Activated CD4-positive, alpha-beta memory T cell treated with anti-CD3 and anti-CD28 coated beads for 36 hours (primary cell): ENCODE measurements at regions not wholly inside any gene's neighbourhood (a gene's known extent, or its start where the extent isn't known, plus 50 kb on each side); places are given as distances from the start of the nearest gene placed in this dataset.

ENCODE experiments used
- CTCF ChIA-PET: fragments of 350-600 bp; sonication (Branson Sonifier 250); formaldehyde crosslinking; loops from one replicate; lab custom pipeline; 2021; ENCODE audit warnings: antibody characterized with exemption, inconsistent platforms; lab: Charles Lee
- POLR2A ChIA-PET: fragments of 350-600 bp; sonication (Branson Sonifier 250); formaldehyde crosslinking; loops from one replicate; lab custom pipeline; 2021; ENCODE audit warnings: antibody characterized with exemption; lab: Charles Lee
- DNase-seq: peaks from one replicate; pipeline ENCODE4 v3.0.0-alpha.2; 2020
- H3K27ac Mint-ChIP-seq: one replicate; pipeline ENCODE4 v1.8.0; 2021; ENCODE audit warnings: mixed read lengths
- H3K27me3 Mint-ChIP-seq: one replicate; pipeline ENCODE4 v1.8.0; 2021; ENCODE audit warnings: mixed read lengths
- H3K36me3 Mint-ChIP-seq: one replicate; pipeline ENCODE4 v1.8.0; 2021; ENCODE audit warnings: mixed read lengths
- H3K4me1 Mint-ChIP-seq: one replicate; pipeline ENCODE4 v1.8.0; 2021; ENCODE audit warnings: low read depth, mixed read lengths
- H3K4me3 Mint-ChIP-seq: one replicate; pipeline ENCODE4 v1.8.0; 2021; ENCODE audit warnings: mild to moderate bottlenecking, mixed read lengths
- H3K9me3 Mint-ChIP-seq: one replicate; pipeline ENCODE4 v1.8.0; 2021; ENCODE audit warnings: mixed read lengths
- intact Hi-C: fragments of 100-400 bp; cut with micrococcal nuclease; formaldehyde crosslinking; loops from one replicate; pipeline ENCODE4 v1.15.1; 2023

DNA sequence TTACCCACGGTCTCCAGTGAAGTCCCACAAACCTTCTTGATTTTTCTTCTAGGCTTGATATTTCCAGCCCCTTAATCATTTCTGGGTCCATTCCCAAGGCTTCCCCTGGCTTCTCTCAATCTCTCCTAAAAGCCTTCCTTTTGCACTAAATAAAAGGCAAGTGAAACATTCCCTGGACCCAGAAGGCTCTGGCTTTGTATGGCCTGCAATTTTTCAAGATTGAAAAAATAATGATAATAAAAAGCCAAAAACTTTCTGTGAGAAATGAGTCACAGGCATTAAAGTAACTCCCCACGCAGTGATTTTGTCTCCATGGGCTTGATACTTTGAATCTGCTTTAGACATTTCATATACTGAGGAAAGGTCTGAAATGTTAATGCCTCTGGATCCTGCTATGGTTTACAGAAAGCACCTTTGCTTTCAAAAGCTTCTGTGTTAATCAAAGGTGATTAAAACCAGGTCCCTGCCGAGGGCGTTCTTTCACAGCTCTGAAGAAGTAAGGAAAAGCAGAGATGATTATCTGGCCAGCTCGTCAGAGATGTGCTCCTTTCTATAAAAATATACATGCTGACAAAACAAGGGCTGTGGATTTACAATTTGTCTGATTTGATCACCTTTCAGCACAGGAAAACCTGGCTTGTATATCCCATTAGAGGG lies 118.9 kb upstream of the TMEM72 start:
- CTCF ChIA-PET, result no interaction called here
- no peaks in the 10 kb centered on the region for H3K9me3 Mint-ChIP-seq
- H3K4me3 Mint-ChIP-seq, result no peak overlapping the region
- intact Hi-C loops, result no loop called here
- DNase-seq, result no peak
- peaks cover 9% of the 10 kb centered on the region for H3K27me3 Mint-ChIP-seq
- POLR2A ChIA-PET, result no interaction called here
- H3K36me3 Mint-ChIP-seq, result no peaks in the 10 kb centered on the region
- H3K4me1 Mint-ChIP-seq, result no peaks in the 10 kb centered on the region
- H3K27ac Mint-ChIP-seq, result no peak overlapping the region

GRCh38 chr10:44799966-44800365 lies 111.2 kb upstream of the TMEM72 start:
- intact Hi-C loops, result no loop called here
- H3K36me3 Mint-ChIP-seq, result no peaks in the 10 kb centered on the region
- H3K4me3 Mint-ChIP-seq, result no peak overlapping the region
- no peak overlapping the region for H3K27ac Mint-ChIP-seq
- peaks cover 7% of the 10 kb centered on the region for H3K27me3 Mint-ChIP-seq
- H3K4me1 Mint-ChIP-seq, result no peaks in the 10 kb centered on the region
- no peak for DNase-seq
- no peaks in the 10 kb centered on the region for H3K9me3 Mint-ChIP-seq
- ChIA-PET CTCF (no interaction called here), POLR2A (no interaction called here)

DNA sequence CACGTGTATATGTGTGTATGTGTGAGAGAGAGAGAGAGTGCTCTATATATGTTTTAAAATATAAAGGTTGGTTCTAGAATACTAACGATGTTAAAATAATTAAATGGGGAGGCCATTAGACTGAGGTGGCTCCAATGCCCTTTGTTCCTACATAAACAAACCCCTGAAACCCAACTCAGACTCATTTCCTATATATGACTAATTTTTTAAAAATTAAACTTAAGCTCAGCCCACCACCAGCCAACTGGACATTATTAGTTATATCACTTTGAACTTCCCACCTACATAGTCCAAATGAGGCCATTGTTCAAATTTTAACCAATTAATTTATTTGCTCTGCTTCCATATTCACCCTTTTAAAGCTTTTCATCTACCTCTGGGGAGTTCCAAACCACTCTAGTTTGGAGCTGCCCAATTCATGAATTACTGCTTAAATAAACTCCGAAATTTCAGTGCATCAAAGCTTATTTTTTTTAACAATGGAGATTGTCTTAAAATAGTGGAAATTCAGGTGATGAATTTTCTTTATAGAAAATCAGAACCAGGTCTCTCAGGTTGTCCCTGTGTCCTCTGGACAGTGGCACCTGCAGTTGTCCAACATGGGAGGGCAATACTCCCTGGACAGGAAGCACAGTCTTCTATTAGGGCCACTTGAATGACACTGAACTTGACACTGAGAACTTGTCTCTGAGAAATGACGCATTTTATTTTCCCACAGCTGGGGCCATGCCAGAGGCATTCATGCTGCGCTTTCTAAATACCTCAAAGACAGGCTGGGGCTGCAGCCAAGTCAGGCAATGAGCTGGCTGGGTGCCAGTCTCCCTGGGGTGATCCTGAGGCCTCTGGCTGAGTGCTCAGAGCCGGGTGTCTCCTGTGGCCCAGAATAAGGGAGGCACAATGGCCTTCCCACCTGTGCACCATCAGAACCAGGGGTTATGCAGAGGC lies 109.5 kb upstream of the TMEM72 start:
- H3K4me3 Mint-ChIP-seq, result no peak overlapping the region
- peaks cover 11% of the 10 kb centered on the region for H3K27me3 Mint-ChIP-seq
- no peaks in the 10 kb centered on the region for H3K36me3 Mint-ChIP-seq
- intact Hi-C loops, result no loop called here
- no peaks in the 10 kb centered on the region for H3K9me3 Mint-ChIP-seq
- no peak for DNase-seq
- POLR2A ChIA-PET, result no interaction called here
- CTCF ChIA-PET, result no interaction called here
- H3K4me1 Mint-ChIP-seq, result no peaks in the 10 kb centered on the region
- no peak overlapping the region for H3K27ac Mint-ChIP-seq

GRCh38 chr10:44803862-44804261 lies 107.3 kb upstream of the TMEM72 start:
- H3K27me3 Mint-ChIP-seq, result peaks cover 9% of the 10 kb centered on the region
- POLR2A ChIA-PET, result interaction anchor here (0.5 kb wide), 1 partner anchor 289 kb away, joined by 3 read pairs; no protein-coding TSS in a partner anchor

DNA sequence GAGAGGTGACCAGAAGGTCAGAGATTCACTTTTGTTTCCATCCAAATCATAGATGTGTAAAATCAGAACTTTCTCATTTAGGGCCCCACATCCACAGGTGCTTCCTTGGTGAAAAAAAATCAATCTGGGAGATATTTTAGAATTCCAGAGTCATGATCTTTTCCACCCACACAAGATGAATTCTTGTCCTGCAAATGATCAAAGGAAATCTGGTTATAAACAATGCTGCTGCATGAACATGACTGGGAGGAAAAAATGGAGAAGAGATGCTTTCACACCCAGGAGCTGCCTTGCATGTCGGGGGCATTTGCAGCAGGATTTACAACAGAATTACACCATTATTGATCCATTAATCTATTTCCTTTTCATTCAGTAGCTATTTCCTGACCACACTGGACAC lies 106.5 kb upstream of the TMEM72 start:
- Mint-ChIP-seq H3K4me1 (no peaks in the 10 kb centered on the region), H3K4me3 (no peak overlapping the region), H3K27me3 (peaks cover 8% of the 10 kb centered on the region), H3K9me3 (no peaks in the 10 kb centered on the region), H3K27ac (no peak overlapping the region), H3K36me3 (no peaks in the 10 kb centered on the region)
- ChIA-PET CTCF (no interaction called here), POLR2A (no interaction called here)
- DNase-seq, result no peak
- intact Hi-C loops, result no loop called here

More at GRCh38 chr10:44803862-44804261, 107.3 kb upstream of the TMEM72 start:
- Mint-ChIP-seq H3K27ac (no peak overlapping the region), H3K4me3 (no peak overlapping the region), H3K4me1 (no peaks in the 10 kb centered on the region), H3K9me3 (no peaks in the 10 kb centered on the region), H3K36me3 (no peaks in the 10 kb centered on the region)
- CTCF ChIA-PET, result no interaction called here
- intact Hi-C loops, result no loop called here
- no peak for DNase-seq

- no peak for DNase-seq
- POLR2A ChIA-PET, result no interaction called here
- intact Hi-C loops, result no loop called here
- CTCF ChIA-PET, result no interaction called here
- Mint-ChIP-seq H3K36me3 (no peaks in the 10 kb centered on the region), H3K4me1 (no peaks in the 10 kb centered on the region), H3K4me3 (no peak overlapping the region), H3K9me3 (no peaks in the 10 kb centered on the region), H3K27ac (no peak overlapping the region), H3K27me3 (peaks cover 8% of the 10 kb centered on the region)
Observed at GRCh38 chr10:44805466-44806210, 105.5 kb upstream of the TMEM72 start.

DNA sequence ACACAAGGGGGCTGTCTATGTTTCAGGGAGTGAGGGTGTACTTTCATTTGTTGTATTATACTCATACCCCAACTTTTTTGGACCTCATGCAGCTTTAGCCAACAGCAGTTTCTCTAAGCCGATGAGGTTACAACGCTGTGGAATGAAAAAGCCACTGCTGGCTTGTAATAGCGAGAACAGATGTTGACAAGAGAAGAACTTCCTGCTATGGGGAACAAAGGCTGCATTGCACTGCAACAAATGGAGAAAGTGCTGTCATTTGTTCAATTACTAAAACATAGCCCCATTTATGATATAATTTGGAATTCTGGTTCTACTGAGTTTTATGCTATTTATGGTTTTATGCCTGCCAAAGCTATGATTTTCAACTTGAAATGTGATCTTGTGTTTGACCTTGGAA lies 104.2 kb upstream of the TMEM72 start:
- no peak for DNase-seq
- Mint-ChIP-seq H3K4me1 (no peaks in the 10 kb centered on the region), H3K27ac (no peak overlapping the region), H3K36me3 (no peaks in the 10 kb centered on the region), H3K27me3 (peaks cover 6% of the 10 kb centered on the region), H3K9me3 (no peaks in the 10 kb centered on the region), H3K4me3 (no peak overlapping the region)
- CTCF ChIA-PET, result no interaction called here
- POLR2A ChIA-PET, result no interaction called here
- intact Hi-C loops, result no loop called here

GRCh38 chr10:44807451-44807850 lies 103.7 kb upstream of the TMEM72 start:
- H3K4me1 Mint-ChIP-seq, result no peaks in the 10 kb centered on the region
- POLR2A ChIA-PET, result no interaction called here
- CTCF ChIA-PET, result no interaction called here
- H3K27me3 Mint-ChIP-seq, result peaks cover 6% of the 10 kb centered on the region
- H3K36me3 Mint-ChIP-seq, result no peaks in the 10 kb centered on the region
- DNase-seq, result no peak
- H3K4me3 Mint-ChIP-seq, result no peak overlapping the region
- no peaks in the 10 kb centered on the region for H3K9me3 Mint-ChIP-seq
- intact Hi-C loops, result no loop called here
- H3K27ac Mint-ChIP-seq, result no peak overlapping the region

GRCh38 chr10:44809647-44810046 lies 101.5 kb upstream of the TMEM72 start:
- POLR2A ChIA-PET, result no interaction called here
- DNase-seq, result no peak
- no peaks in the 10 kb centered on the region for H3K4me1 Mint-ChIP-seq
- H3K9me3 Mint-ChIP-seq, result no peaks in the 10 kb centered on the region
- H3K36me3 Mint-ChIP-seq, result no peaks in the 10 kb centered on the region
- CTCF ChIA-PET, result no interaction called here
- intact Hi-C loops, result no loop called here
- H3K27ac Mint-ChIP-seq, result no peak overlapping the region
- H3K4me3 Mint-ChIP-seq, result no peak overlapping the region
- H3K27me3 Mint-ChIP-seq, result peaks cover 5% of the 10 kb centered on the region

DNA sequence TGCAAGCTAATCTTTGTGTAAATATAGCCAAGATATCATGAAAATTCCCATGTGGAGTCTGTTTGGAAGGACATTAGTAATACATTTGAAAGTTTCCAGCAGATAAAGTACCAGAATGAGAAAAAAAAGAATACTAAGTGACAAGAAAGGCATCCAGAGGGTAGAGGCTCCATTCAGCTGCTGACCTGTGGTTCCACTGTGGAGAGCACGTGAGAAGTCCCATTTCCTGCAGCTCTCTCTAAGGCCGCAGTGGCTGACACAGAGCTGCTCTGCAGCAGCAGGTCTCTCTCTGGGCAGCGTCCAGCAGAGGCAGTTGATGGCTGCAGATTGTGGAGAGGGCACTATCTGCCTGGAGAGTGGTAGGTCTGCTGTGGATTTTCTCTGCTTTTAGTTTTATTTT lies 100.1 kb upstream of the TMEM72 start:
- H3K4me3 Mint-ChIP-seq, result no peak overlapping the region
- intact Hi-C loops, result no loop called here
- H3K27me3 Mint-ChIP-seq, result no peaks in the 10 kb centered on the region
- no peak overlapping the region for H3K27ac Mint-ChIP-seq
- H3K9me3 Mint-ChIP-seq, result no peaks in the 10 kb centered on the region
- ChIA-PET POLR2A (no interaction called here), CTCF (no interaction called here)
- no peak for DNase-seq
- H3K36me3 Mint-ChIP-seq, result no peaks in the 10 kb centered on the region
- no peaks in the 10 kb centered on the region for H3K4me1 Mint-ChIP-seq

GRCh38 chr10:44813201-44813600 lies 97.9 kb upstream of the TMEM72 start:
- Mint-ChIP-seq H3K4me3 (no peak overlapping the region), H3K4me1 (no peaks in the 10 kb centered on the region), H3K36me3 (no peaks in the 10 kb centered on the region), H3K27ac (no peak overlapping the region), H3K9me3 (no peaks in the 10 kb centered on the region), H3K27me3 (peaks cover 5% of the 10 kb centered on the region)
- no peak for DNase-seq
- CTCF ChIA-PET, result no interaction called here
- POLR2A ChIA-PET, result no interaction called here
- intact Hi-C loops, result no loop called here

DNA sequence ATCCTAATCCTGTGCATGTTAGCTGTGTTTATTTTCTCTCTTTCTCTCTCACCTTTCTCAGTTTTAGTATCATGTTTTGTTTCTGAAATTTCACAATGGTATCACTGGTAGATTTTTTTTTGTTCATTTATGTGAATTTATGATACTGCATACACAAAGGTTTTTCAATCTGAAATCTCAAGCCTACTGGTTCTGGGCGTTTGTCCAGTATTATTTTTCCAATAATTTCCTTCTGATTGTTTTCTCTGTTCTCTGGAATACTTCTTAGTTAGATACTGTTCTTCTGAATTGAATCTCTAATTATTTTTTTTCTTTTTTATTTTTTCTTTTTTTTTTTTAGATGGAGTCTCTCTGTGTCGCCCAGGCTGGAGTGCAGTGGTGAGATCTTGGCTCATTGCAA lies 96.2 kb upstream of the TMEM72 start:
- H3K36me3 Mint-ChIP-seq, result no peaks in the 10 kb centered on the region
- POLR2A ChIA-PET, result no interaction called here
- intact Hi-C loops, result no loop called here

More for the DNA sequence above, 96.2 kb upstream of the TMEM72 start:
- Mint-ChIP-seq H3K9me3 (no peaks in the 10 kb centered on the region), H3K27me3 (peaks cover 5% of the 10 kb centered on the region), H3K4me1 (no peaks in the 10 kb centered on the region), H3K27ac (no peak overlapping the region), H3K4me3 (no peak overlapping the region)
- DNase-seq, result no peak
- CTCF ChIA-PET, result no interaction called here
